GM12891 (cell line): ENCODE measurements at regions not wholly inside any gene's neighbourhood (a gene's known extent, or its start where the extent isn't known, plus 50 kb on each side); places are given as distances from the start of the nearest gene placed in this dataset.
A peak's percentile ranks its signal among the peaks of the same experiment; 100 is the strongest.
"Not testable (repeated sequence)": the region's sequence is repeated elsewhere in the genome, so short reads cannot be mapped to it uniquely, and the experiment has no call there.

Experiments
- DNase-seq: peaks from one replicate; pipeline ENCODE4 v3.0.0; 2011; ENCODE audit warnings: low spot score; ENCODE audit not compliant: insufficient read length
- FAIRE-seq: peaks from 2 replicates; lab custom pipeline; 2011; peaks lifted over from hg19 to GRCh38; lab: Jason Lieb, UNC
- PAX5 ChIP-seq: IDR thresholded peaks from 2 replicates; pipeline ENCODE4 v1.6.1; 2011; ENCODE audit warnings: low read length, moderate library complexity, mild to moderate bottlenecking; ENCODE audit not compliant: insufficient read depth, severe bottlenecking
- POLR2A ChIP-seq: IDR thresholded peaks from 2 replicates; pipeline ENCODE4 v1.6.1; 2011; ENCODE audit warnings: low read depth, low read length, control low read depth
- POLR2AphosphoS5 ChIP-seq: IDR thresholded peaks from 2 replicates; pipeline ENCODE4 v1.6.1; 2011; ENCODE audit warnings: low read depth, low read length, control low read depth
- POU2F2 ChIP-seq: IDR thresholded peaks from 2 replicates; pipeline ENCODE4 v1.6.1; 2011; ENCODE audit warnings: low read depth, mild to moderate bottlenecking, control low read depth, low read length, moderate library complexity
- SPI1 ChIP-seq: IDR thresholded peaks from 2 replicates; pipeline ENCODE4 v1.6.1; 2011; ENCODE audit warnings: low read depth, low read length, control low read depth
- TAF1 ChIP-seq: IDR thresholded peaks from 2 replicates; pipeline ENCODE4 v1.6.1; 2011; ENCODE audit warnings: low read depth, low read length, control low read depth

GRCh38 chr18:25535495-25535894, 183.5 kb upstream of the ZNF521 start:
- TF ChIP-seq POU2F2 (no peak), SPI1 (no peak), TAF1 (no peak), PAX5 (no peak), POLR2AphosphoS5 (no peak), POLR2A (no peak)
- DNase-seq (no peak), FAIRE-seq (no peak)

GRCh38 chr18:25534401-25534800, 182.4 kb upstream of the ZNF521 start:
- DNase-seq (no peak), FAIRE-seq (no peak)
- TF ChIP-seq POU2F2 (no peak), SPI1 (no peak), TAF1 (no peak), POLR2A (no peak), POLR2AphosphoS5 (no peak), PAX5 (no peak)

DNA sequence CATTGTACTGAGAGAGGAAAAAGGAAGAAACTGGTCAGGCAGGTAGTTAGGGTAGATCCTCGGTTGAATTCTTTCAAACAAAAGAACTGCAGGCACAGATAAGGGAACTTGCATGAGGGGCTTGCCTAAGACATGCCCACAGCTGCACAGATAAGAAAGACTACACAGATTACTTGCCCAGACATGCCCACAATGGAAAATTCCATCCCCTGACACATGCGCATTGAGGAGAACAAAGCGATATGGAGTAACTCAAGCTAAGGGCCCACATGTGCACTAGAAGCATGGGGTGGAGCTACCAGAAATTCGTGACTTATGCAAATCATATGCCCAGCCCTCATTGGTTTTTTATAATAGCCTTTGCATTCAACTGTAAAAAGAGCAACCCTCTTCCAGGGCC, 181.3 kb upstream of the ZNF521 start:
- TF ChIP-seq POLR2A (no peak), TAF1 (no peak), PAX5 (no peak), POU2F2 (no peak), SPI1 (no peak), POLR2AphosphoS5 (no peak)
- DNase-seq (no peak), FAIRE-seq (no peak)

DNA sequence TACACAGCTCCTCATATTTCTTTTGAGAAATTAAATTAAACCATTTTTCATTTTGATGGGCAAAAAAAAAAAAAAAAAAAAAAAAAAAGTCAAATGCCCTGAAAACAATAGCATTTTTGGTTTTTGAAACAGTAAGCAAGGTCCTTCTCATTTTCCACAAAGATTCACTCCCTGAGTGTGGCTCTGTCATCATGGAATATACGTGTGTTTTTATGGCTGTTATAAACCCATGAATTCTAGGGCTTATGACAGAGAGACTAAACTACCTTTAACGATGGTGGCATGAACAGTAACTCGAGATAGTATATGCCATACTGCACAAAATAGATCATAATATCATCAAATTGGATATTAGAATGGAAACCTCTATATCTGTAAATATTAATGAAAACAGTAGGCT, 179.2 kb upstream of the ZNF521 start:
- FAIRE-seq, result no peak
- no peak for DNase-seq
- TF ChIP-seq SPI1 (no peak), TAF1 (no peak), POU2F2 (no peak), POLR2AphosphoS5 (no peak), POLR2A (no peak), PAX5 (no peak)

GRCh38 chr18:25525789-25526188, 173.8 kb upstream of the ZNF521 start:
- peak; percentile 64 for TF ChIP-seq SPI1
- not testable (repeated sequence) for DNase-seq, FAIRE-seq

- FAIRE-seq, result peak; percentile 69
- no peak for DNase-seq
- peak; percentile 80 for TF ChIP-seq SPI1
- no peak for TF ChIP-seq TAF1
Measured at GRCh38 chr18:25518716-25519053, 166.7 kb upstream of the ZNF521 start.

GRCh38 chr18:25517881-25518715, 166.1 kb upstream of the ZNF521 start:
- TF ChIP-seq PAX5 (no peak), TAF1 (no peak), POU2F2 (no peak), POLR2A (no peak), SPI1 (no peak), POLR2AphosphoS5 (no peak)
- FAIRE-seq (no peak), DNase-seq (no peak)

DNA sequence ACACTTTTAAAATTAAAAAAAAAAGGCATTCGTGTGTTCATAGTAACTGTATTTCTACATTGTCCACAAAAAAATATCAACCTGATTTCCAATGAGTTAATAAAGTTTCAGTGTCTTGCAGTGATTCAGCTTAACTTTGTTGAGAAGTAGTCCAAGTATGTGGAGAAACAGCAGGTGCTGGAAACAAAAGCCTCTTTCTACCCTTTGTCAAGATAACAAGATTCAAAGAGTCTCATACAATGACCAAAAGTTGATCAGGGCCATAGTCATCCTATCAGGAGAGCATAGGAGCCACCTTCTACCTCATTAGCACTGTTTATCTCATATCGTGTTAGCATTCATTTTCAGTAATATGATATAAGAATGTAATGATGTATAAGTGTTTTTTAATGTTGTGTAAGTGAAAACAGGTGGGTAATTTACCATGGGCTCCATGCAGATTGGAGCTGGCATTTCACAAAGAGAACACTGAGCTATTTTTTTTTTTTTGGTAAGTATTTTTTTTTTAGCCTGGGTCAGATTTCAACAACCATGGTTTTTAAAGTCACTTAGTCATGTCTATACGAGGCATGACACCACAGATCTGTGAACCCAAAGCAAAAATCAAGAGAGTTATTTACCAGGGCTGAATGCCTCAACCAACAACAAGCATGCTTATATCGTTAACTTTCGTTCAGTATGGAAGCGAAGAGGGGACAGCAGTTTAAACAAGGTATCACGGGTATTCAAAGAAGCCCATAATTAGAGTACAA, 165.0 kb upstream of the ZNF521 start:
- TF ChIP-seq POLR2A (no peak), SPI1 (no peak), POU2F2 (no peak), POLR2AphosphoS5 (no peak), TAF1 (no peak), PAX5 (no peak)
- FAIRE-seq (no peak), DNase-seq (no peak)

DNA sequence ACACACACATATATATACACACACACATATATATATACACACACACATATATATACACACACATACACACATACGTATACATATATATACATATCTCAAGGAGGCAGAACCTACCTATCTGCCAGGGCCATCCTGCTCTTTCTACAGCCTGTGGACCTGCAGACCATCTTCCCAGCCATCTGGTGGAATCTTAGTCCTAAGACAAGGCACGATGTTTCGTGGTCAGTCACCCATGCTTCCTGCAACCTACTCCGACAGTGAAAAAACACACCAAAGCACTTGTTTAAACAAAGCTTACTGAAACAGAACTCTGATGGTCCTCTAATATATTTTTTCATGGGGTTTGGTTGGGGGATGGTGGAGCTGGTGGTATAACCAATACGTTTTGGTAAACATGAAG, 164.2 kb upstream of the ZNF521 start:
- TF ChIP-seq PAX5 (no peak), TAF1 (no peak), POLR2AphosphoS5 (no peak), POU2F2 (no peak), POLR2A (no peak)
- no peak for FAIRE-seq
- DNase-seq, result no peak

- no peak for DNase-seq
- no peak for FAIRE-seq
- TF ChIP-seq PAX5 (no peak), POU2F2 (no peak), POLR2A (no peak)
Measured at GRCh38 chr18:25510096-25510495, 158.1 kb upstream of the ZNF521 start.

GRCh38 chr18:25503567-25504081, 151.7 kb upstream of the ZNF521 start:
- DNase-seq, result no peak
- no peak for FAIRE-seq
- TF ChIP-seq TAF1 (no peak), POU2F2 (no peak), PAX5 (no peak), POLR2AphosphoS5 (no peak), SPI1 (no peak), POLR2A (no peak)
